ENCODE measurements at regions not wholly inside any gene's neighbourhood (a gene's known extent, or its start where the extent isn't known, plus 50 kb on each side); places are given as distances from the start of the nearest gene placed in this dataset.
"Not testable (repeated sequence)": the region's sequence is repeated elsewhere in the genome, so short reads cannot be mapped to it uniquely, and the experiment has no call there.

DNA sequence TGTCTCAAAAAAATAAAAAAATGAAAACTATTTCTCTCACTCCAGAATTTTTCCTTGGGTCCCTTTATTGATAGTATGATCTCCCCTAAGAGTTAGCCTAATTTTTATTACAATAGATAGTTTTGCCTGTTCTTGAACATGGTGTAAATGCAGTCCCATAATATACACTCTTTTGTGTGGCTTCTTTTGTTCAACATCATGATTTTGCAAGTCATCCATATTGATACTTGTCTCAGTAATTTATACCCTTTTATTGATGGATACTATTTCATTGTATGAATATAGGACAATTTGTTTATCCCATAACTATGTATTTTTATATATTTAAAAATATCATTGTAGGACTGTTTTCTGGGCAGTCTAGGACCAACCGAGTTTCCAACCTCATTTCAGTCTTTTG, 207.0 kb downstream of the UTP18 start:
- Histone ChIP-seq H3K9me3 (no peaks in the 10 kb centered on the region), H3K36me3 (no peaks in the 10 kb centered on the region), H3K4me1 (ENCODE audit: control insufficient read depth in 1 of 2, insufficient read depth in 1 of 2, low read depth in 1 of 2, low read length in 1 of 2) (no peaks in the 10 kb centered on the region), H3K27me3 (peaks cover 15% of the 10 kb centered on the region), H3K27ac (no peak overlapping the region), H3K4me3 (ENCODE audit: low read depth in 1 of 2, low read length in 1 of 2) (no peak overlapping the region)
- no peak for TF ChIP-seq CTCF (IDR thresholded peaks at IDR 0.05)

DNA sequence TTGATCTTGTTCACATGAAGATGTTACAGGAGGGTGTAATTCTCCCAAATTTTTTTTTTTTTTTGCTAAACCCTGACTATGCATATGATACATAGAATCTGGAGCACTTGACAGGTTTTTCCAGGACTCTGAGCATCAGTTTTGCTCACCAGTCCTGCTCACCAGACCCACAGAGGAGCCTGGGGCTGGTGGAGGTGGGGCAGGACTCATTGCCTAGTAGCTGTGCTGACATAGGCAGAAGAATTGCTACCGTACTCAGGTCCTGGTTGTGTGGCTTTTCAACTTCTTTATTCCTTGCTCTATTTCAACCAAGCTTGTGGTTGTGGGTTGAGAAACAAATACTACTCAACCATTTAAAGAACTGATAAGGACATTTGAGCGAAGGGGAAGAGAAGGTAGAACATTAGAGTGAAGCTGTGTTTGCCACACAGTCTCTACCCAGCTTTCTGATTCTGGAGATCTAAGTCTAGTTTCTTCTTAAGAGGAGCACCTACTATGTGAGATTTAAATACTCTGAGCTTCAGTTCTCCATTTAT, 212.4 kb downstream of the UTP18 start:
- Histone ChIP-seq H3K27me3 (peaks cover 28% of the 10 kb centered on the region), H3K4me1 (ENCODE audit: control insufficient read depth in 1 of 2, insufficient read depth in 1 of 2, low read depth in 1 of 2, low read length in 1 of 2) (no peaks in the 10 kb centered on the region), H3K36me3 (no peaks in the 10 kb centered on the region), H3K27ac (no peak overlapping the region), H3K4me3 (ENCODE audit: low read depth in 1 of 2, low read length in 1 of 2) (no peak overlapping the region), H3K9me3 (no peaks in the 10 kb centered on the region)
- TF ChIP-seq CTCF (IDR thresholded peaks at IDR 0.05), result no peak

GRCh38 chr17:51474764-51475163, 214.4 kb downstream of the UTP18 start:
- Histone ChIP-seq H3K36me3 (no peaks in the 10 kb centered on the region), H3K9me3 (no peaks in the 10 kb centered on the region), H3K4me1 (ENCODE audit: control insufficient read depth in 1 of 2, insufficient read depth in 1 of 2, low read depth in 1 of 2, low read length in 1 of 2) (no peaks in the 10 kb centered on the region), H3K27me3 (peaks cover 33% of the 10 kb centered on the region), H3K27ac (no peak overlapping the region), H3K4me3 (ENCODE audit: low read depth in 1 of 2, low read length in 1 of 2) (no peak overlapping the region)
- no peak for TF ChIP-seq CTCF (IDR thresholded peaks at IDR 0.05)

DNA sequence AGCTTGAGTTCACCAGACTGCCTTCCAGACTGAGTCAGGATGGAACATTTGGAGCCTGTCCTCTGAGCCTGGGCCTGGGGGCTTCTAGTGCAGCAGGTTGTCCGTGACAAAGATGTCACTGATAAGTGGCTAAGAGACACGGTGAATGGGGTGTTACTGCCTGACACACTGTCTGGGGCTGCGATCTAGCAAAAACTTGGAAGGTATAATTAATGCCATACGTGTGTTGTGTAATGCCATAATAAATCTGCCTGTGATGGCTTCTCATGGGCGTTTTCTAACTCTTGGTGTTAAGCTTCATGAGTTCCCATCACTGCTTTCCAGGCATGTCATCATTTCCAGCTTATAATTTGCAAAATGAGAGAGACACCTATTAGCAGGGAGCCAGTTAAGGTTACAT, 215.4 kb downstream of the UTP18 start:
- Histone ChIP-seq H3K36me3 (no peaks in the 10 kb centered on the region), H3K4me1 (ENCODE audit: control insufficient read depth in 1 of 2, insufficient read depth in 1 of 2, low read depth in 1 of 2, low read length in 1 of 2) (no peaks in the 10 kb centered on the region), H3K27me3 (peaks cover 33% of the 10 kb centered on the region), H3K27ac (no peak overlapping the region), H3K9me3 (no peaks in the 10 kb centered on the region), H3K4me3 (ENCODE audit: low read depth in 1 of 2, low read length in 1 of 2) (no peak overlapping the region)
- no peak for TF ChIP-seq CTCF (IDR thresholded peaks at IDR 0.05)

- Histone ChIP-seq H3K36me3 (no peaks in the 10 kb centered on the region), H3K9me3 (no peaks in the 10 kb centered on the region), H3K4me3 (ENCODE audit: low read depth in 1 of 2, low read length in 1 of 2) (no peak overlapping the region), H3K27ac (no peak overlapping the region), H3K27me3 (peaks cover 11% of the 10 kb centered on the region), H3K4me1 (ENCODE audit: control insufficient read depth in 1 of 2, insufficient read depth in 1 of 2, low read depth in 1 of 2, low read length in 1 of 2) (no peaks in the 10 kb centered on the region)
- TF ChIP-seq CTCF (IDR thresholded peaks at IDR 0.05), result no peak
Measured at GRCh38 chr17:51479303-51479702, 219.0 kb downstream of the UTP18 start.

DNA sequence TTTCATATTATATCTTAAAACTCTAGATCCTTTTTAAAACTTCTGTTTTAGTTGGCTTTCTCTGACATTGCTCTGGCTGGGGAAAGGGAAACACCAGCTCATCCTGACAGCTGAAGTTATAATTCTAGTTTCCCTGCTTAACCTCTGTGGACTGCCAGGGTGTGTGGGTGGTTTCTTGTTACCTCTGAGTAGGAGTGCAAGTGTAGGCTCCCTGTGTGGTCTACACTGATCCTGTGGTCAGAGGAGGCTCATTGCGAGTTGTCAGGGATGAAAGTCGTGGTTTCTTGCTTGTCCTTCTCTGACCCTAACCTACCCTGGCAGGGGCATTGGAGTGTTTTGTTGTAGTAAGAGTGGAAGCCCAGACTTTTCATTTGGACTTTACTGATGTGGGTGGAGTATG, 221.0 kb downstream of the UTP18 start:
- Histone ChIP-seq H3K9me3 (no peaks in the 10 kb centered on the region), H3K4me3 (ENCODE audit: low read depth in 1 of 2, low read length in 1 of 2) (no peak overlapping the region), H3K36me3 (no peaks in the 10 kb centered on the region), H3K27me3 (peaks cover 11% of the 10 kb centered on the region), H3K4me1 (ENCODE audit: control insufficient read depth in 1 of 2, insufficient read depth in 1 of 2, low read depth in 1 of 2, low read length in 1 of 2) (no peaks in the 10 kb centered on the region), H3K27ac (no peak overlapping the region)
- TF ChIP-seq CTCF (IDR thresholded peaks at IDR 0.05), result no peak

- peaks cover 19% of the 10 kb centered on the region for H3K27me3 ChIP-seq
- H3K4me3 ChIP-seq (ENCODE audit: low read depth in 1 of 2, low read length in 1 of 2); H3K36me3 ChIP-seq; H3K9me3 ChIP-seq; H3K27ac ChIP-seq; H3K4me1 ChIP-seq (ENCODE audit: control insufficient read depth in 1 of 2, insufficient read depth in 1 of 2, low read depth in 1 of 2, low read length in 1 of 2): not testable (repeated sequence)
Measured at GRCh38 chr17:51482248-51482647, 221.9 kb downstream of the UTP18 start.
